MCF 10A (cell line): ENCODE measurements at regions not wholly inside any gene's neighbourhood (a gene's known extent, or its start where the extent isn't known, plus 50 kb on each side); places are given as distances from the start of the nearest gene placed in this dataset.

Experiments used
- BruUV-seq: library from RNA; stranded (reverse); fragments of 400-500 nt; replicated peaks from 2 replicates; lab custom pipeline; 2021; lab: Mats Ljungman, UMichigan
- CTCF ChIA-PET: fragments of 300-600 bp; sonication (Branson Sonifier 250); formaldehyde crosslinking; extraction: SDS; loops from one replicate; lab custom pipeline; 2021; ENCODE audit warnings: antibody characterized with exemption, inconsistent platforms; lab: Yijun Ruan, JAX
- POLR2A ChIA-PET: fragments of 300-600, 350-650 bp; sonication (Branson Sonifier 250); formaldehyde crosslinking; extraction: SDS; loops from one replicate; lab custom pipeline; 2020; ENCODE audit warnings: antibody characterized with exemption, inconsistent platforms; lab: Yijun Ruan, JAX
- DNase-seq: peaks from one replicate; pipeline ENCODE4 v3.0.0-alpha.2; 2018; ENCODE audit not compliant: unreplicated experiment
- H3K27ac Mint-ChIP-seq: one replicate; pipeline ENCODE4 v1.8.0; 2022; ENCODE audit warnings: mild to moderate bottlenecking, low read depth, mixed read lengths; ENCODE audit not compliant: unreplicated experiment
- H3K27me3 Mint-ChIP-seq: one replicate; pipeline ENCODE4 v1.8.0; 2022; ENCODE audit warnings: mixed read lengths; ENCODE audit not compliant: insufficient read depth, unreplicated experiment
- H3K36me3 Mint-ChIP-seq: one replicate; pipeline ENCODE4 v1.8.0; 2022; ENCODE audit warnings: mild to moderate bottlenecking, moderate library complexity, mixed read lengths; ENCODE audit not compliant: insufficient read depth, unreplicated experiment
- H3K4me1 Mint-ChIP-seq: one replicate; pipeline ENCODE4 v1.8.0; 2022; ENCODE audit warnings: mixed read lengths; ENCODE audit not compliant: insufficient read depth, unreplicated experiment
- H3K4me3 Mint-ChIP-seq: one replicate; pipeline ENCODE4 v1.8.0; 2022; ENCODE audit warnings: mild to moderate bottlenecking, moderate library complexity, mixed read lengths; ENCODE audit not compliant: unreplicated experiment
- H3K9me3 Mint-ChIP-seq: one replicate; pipeline ENCODE4 v1.8.0; 2022; ENCODE audit warnings: mixed read lengths; ENCODE audit not compliant: unreplicated experiment
- CTCF ChIP-seq: fragments of 200-600 bp; IDR thresholded peaks from one replicate; pipeline ENCODE4 v1.8.0; 2022; ENCODE audit warnings: antibody characterized with exemption, mild to moderate bottlenecking; ENCODE audit not compliant: unreplicated experiment
- intact Hi-C: fragments of 100-400 bp; cut with micrococcal nuclease; formaldehyde crosslinking; loops from 2 replicates; pipeline ENCODE4 v1.14.1; 2022

- BruUV-seq = no TSS peak
- CTCF ChIA-PET = interaction anchor here (0.6 to 1.2 kb wide), 4 partner anchors 9 to 109 kb away, joined by 3 to 6 read pairs (median 4); no protein-coding TSS in a partner anchor
- Mint-ChIP-seq H3K9me3 (peaks cover 7% of the 10 kb centered on the region), H3K36me3 (no peaks in the 10 kb centered on the region), H3K4me3 (no peak overlapping the region), H3K4me1 (no peaks in the 10 kb centered on the region), H3K27ac (no peak overlapping the region), H3K27me3 (peaks cover 21% of the 10 kb centered on the region)
- TF ChIP-seq CTCF = no peak
- POLR2A ChIA-PET = no interaction called here
- DNase-seq = no peak
- intact Hi-C loops = no loop called here
Measured at GRCh38 chr2:78870343-78870967, 155.0 kb upstream of the REG3G start.

- Mint-ChIP-seq H3K27ac (no peak overlapping the region), H3K9me3 (peaks cover 5% of the 10 kb centered on the region), H3K36me3 (no peaks in the 10 kb centered on the region), H3K4me1 (no peaks in the 10 kb centered on the region), H3K4me3 (no peak overlapping the region), H3K27me3 (peaks cover 17% of the 10 kb centered on the region)
- no peak for DNase-seq
- TF ChIP-seq CTCF = no peak
- CTCF ChIA-PET = no interaction called here
- no TSS peak for BruUV-seq
- intact Hi-C loops = no loop called here
- POLR2A ChIA-PET = no interaction called here
Measured at GRCh38 chr2:78873526-78873925, 152.0 kb upstream of the REG3G start.

- no peaks in the 10 kb centered on the region for H3K4me1 Mint-ChIP-seq
- no peaks in the 10 kb centered on the region for H3K9me3 Mint-ChIP-seq
- TF ChIP-seq CTCF = no peak
- no peak for DNase-seq
- H3K36me3 Mint-ChIP-seq = no peaks in the 10 kb centered on the region
- H3K27me3 Mint-ChIP-seq = peaks cover 20% of the 10 kb centered on the region
- no peak overlapping the region for H3K27ac Mint-ChIP-seq
- intact Hi-C loops = no loop called here
- ChIA-PET POLR2A (no interaction called here), CTCF (no interaction called here)
- H3K4me3 Mint-ChIP-seq = no peak overlapping the region
- no TSS peak for BruUV-seq
Measured at GRCh38 chr2:78876316-78876688, 149.2 kb upstream of the REG3G start.

GRCh38 chr2:78887446-78887845 lies 138.1 kb upstream of the REG3G start:
- no peak for TF ChIP-seq CTCF
- H3K36me3 Mint-ChIP-seq = no peaks in the 10 kb centered on the region
- H3K4me1 Mint-ChIP-seq = no peaks in the 10 kb centered on the region
- no peak overlapping the region for H3K27ac Mint-ChIP-seq
- CTCF ChIA-PET = interaction anchor here (0.8 kb wide), 1 partner anchor 48 kb away, joined by 3 read pairs; no protein-coding TSS in a partner anchor
- no TSS peak for BruUV-seq
- intact Hi-C loops = no loop called here
- no peaks in the 10 kb centered on the region for H3K27me3 Mint-ChIP-seq
- H3K9me3 Mint-ChIP-seq = no peaks in the 10 kb centered on the region
- POLR2A ChIA-PET = no interaction called here
- H3K4me3 Mint-ChIP-seq = no peak overlapping the region
- DNase-seq = no peak
